Hepatocyte (in vitro differentiated cells): ENCODE measurements at regions not wholly inside any gene's neighbourhood (a gene's known extent, or its start where the extent isn't known, plus 50 kb on each side); places are given as distances from the start of the nearest gene placed in this dataset.

Source experiments
- DNase-seq: peaks from one replicate; pipeline ENCODE4 v3.0.0-alpha.2; 2016; ENCODE audit warnings: low spot score
- H2AFZ ChIP-seq: fragments of 200-600 bp; sonication (generic); 2 replicates; pipeline ENCODE4 v1.6.0; 2016; ENCODE audit warnings: antibody characterized with exemption, mild to moderate bottlenecking
- H3K27ac ChIP-seq: fragments of 200-600 bp; sonication (generic); 2 replicates; pipeline ENCODE4 v1.5.1; 2016; ENCODE audit warnings: mild to moderate bottlenecking
- H3K27me3 ChIP-seq: fragments of 200-600 bp; sonication (generic); 2 replicates; pipeline ENCODE4 v1.6.1; 2016
- H3K36me3 ChIP-seq: fragments of 200-600 bp; sonication (generic); replicated peaks from 2 replicates; pipeline ENCODE4 v1.5.1; 2016; ENCODE audit warnings: low read depth; ENCODE audit not compliant: insufficient read depth
- H3K4me1 ChIP-seq: fragments of 200-600 bp; sonication (generic); 2 replicates; pipeline ENCODE4 v1.5.1; 2016; ENCODE audit warnings: mild to moderate bottlenecking, moderate library complexity; ENCODE audit not compliant: insufficient read depth
- H3K4me2 ChIP-seq: fragments of 200-600 bp; sonication (generic); 2 replicates; pipeline ENCODE4 v1.6.0; 2016
- H3K4me3 ChIP-seq: fragments of 200-600 bp; sonication (generic); 2 replicates; pipeline ENCODE4 v1.5.1; 2016; ENCODE audit warnings: mild to moderate bottlenecking
- H3K79me2 ChIP-seq: fragments of 200-600 bp; sonication (generic); 2 replicates; pipeline ENCODE4 v1.6.0; 2017; ENCODE audit warnings: mild to moderate bottlenecking
- H3K9me2 ChIP-seq: fragments of 200-600 bp; sonication (generic); replicated peaks from 2 replicates; pipeline ENCODE4 v1.6.0; 2017; ENCODE audit warnings: mild to moderate bottlenecking; ENCODE audit not compliant: insufficient read depth
- H3K9me3 ChIP-seq: fragments of 200-600 bp; sonication (generic); 2 replicates; pipeline ENCODE4 v1.5.1; 2016; ENCODE audit warnings: low read depth, mild to moderate bottlenecking
- H4K20me1 ChIP-seq: fragments of 200-600 bp; sonication (generic); 2 replicates; pipeline ENCODE4 v1.6.0; 2016; ENCODE audit warnings: mild to moderate bottlenecking; ENCODE audit not compliant: insufficient read depth, poor library complexity, severe bottlenecking
- CTCF ChIP-seq: fragments of 200-600 bp; sonication (generic); IDR thresholded peaks from 2 replicates; pipeline ENCODE4 v1.5.1; 2016; ENCODE audit warnings: antibody characterized with exemption, mild to moderate bottlenecking; ENCODE audit not compliant: poor library complexity
- EZH2 ChIP-seq: fragments of 200-600 bp; sonication (generic); IDR thresholded peaks from 2 replicates; pipeline ENCODE4 v1.6.1; 2016; ENCODE audit warnings: antibody characterized with exemption, mild to moderate bottlenecking, borderline replicate concordance
- EZH2phosphoT487 ChIP-seq: fragments of 200-600 bp; sonication (generic); IDR thresholded peaks from one replicate; pipeline ENCODE4 v1.6.1; 2018; ENCODE audit warnings: antibody characterized with exemption, mild to moderate bottlenecking, low read depth, moderate library complexity; ENCODE audit not compliant: unreplicated experiment, severe bottlenecking
- WGBS: methylation state at CpG from one replicate; pipeline ENCODE4 v1.1.6; 2016; ENCODE audit warnings: low lambda C conversion rate; ENCODE audit errors: missing lambda C conversion rate; 5-methylcytosine and 5-hydroxymethylcytosine counted together

DNA sequence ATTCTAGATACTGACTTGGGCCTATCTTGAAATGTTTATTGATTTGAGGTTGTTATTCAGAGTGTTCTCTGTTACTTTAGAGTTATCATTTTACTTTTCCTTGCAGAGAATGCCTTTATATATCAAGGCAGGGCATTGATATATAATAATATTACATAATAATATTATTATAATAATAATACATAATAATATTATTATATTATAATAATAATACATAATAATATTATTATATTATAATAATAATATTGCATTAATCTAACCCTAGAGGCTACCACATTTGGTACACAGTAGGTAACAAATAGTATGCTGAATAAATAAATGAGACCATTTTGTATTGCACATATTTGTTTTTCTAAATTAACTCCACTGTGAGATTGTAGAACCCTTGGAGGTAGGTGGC, 216.3 kb downstream of the EFHB start:
- H3K79me2 ChIP-seq, result no peaks in the 10 kb centered on the region
- H4K20me1 ChIP-seq, result no peaks in the 10 kb centered on the region
- no peak overlapping the region for H3K4me3 ChIP-seq
- no peaks in the 10 kb centered on the region for H3K4me1 ChIP-seq
- no peaks in the 10 kb centered on the region for H3K9me2 ChIP-seq
- no peak for DNase-seq
- no peaks in the 10 kb centered on the region for H3K36me3 ChIP-seq
- no peak overlapping the region for H3K27ac ChIP-seq
- H3K9me3 ChIP-seq, result no peaks in the 10 kb centered on the region
- H3K4me2 ChIP-seq, result no peak overlapping the region
- H2AFZ ChIP-seq, result no peak overlapping the region
- TF ChIP-seq CTCF (no peak), EZH2 (no peak), EZH2phosphoT487 (no peak)
- H3K27me3 ChIP-seq, result no peaks in the 10 kb centered on the region

GRCh38 chr3:19711160-19711782, 222.7 kb downstream of the EFHB start:
- Histone ChIP-seq H3K79me2 (no peaks in the 10 kb centered on the region), H3K4me2 (no peak overlapping the region), H3K4me1 (no peaks in the 10 kb centered on the region), H3K9me2 (no peaks in the 10 kb centered on the region), H4K20me1 (no peaks in the 10 kb centered on the region), H3K4me3 (no peak overlapping the region), H2AFZ (no peak overlapping the region), H3K36me3 (no peaks in the 10 kb centered on the region), H3K27ac (no peak overlapping the region), H3K27me3 (no peaks in the 10 kb centered on the region), H3K9me3 (no peaks in the 10 kb centered on the region)
- TF ChIP-seq EZH2 (no peak), EZH2phosphoT487 (no peak), CTCF (no peak)
- DNase-seq, result no peak

DNA sequence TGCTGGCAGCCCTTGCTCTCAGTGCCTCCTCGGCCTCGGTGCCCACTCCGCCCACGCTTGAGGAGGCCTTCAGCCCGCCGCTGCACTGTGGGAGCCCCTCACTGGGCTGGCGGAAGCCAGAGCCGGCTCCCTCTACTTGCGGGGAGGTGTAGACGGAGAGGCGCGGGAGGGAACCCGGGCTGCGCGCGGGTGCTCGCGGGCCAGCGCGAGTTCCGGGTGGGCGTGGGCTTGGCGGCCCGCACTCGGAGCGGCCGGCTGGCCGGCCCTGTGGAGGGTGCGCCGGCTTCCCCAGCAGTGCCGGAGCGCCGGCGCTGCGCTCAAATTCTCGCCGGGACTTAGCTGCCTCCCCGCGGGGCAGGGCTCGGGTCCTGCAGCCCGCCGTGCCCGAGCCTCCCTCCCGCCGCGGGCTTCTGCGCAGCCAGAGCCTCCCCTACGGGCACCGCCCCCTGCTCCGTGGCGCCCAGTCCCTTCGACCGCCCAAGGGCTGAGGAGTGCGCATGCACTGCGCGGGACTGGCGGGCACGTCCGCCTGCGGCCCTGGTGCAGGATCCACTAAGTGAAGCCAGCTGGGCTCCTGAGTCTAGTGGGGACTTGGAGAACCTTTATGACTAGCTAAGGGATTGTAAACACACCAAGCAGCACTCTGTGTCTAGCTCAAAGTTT, 231.5 kb downstream of the EFHB start:
- TF ChIP-seq EZH2 (no peak), EZH2phosphoT487 (no peak), CTCF (no peak)
- no peak overlapping the region for H3K27ac ChIP-seq

DNA sequence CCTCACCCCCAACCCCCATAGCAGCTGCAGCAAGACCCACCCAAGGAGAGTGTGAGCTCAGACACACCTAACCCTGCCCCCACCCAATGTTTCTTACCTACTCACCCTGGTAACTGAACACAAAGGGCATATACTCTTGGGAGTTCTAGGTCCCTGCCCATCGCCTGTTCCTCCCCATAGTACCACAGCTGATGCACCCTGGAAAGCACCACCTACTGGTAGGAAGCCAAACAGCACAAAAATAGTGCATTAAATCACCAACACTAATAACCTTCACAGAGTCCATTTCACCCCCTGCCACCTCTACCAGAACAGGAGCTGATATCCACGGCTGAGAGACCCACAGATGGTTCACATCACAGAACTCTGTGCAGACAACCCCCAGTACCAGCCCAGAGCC, 245.2 kb downstream of the EFHB start:
- H2AFZ ChIP-seq, result no peak overlapping the region
- no peak overlapping the region for H3K4me3 ChIP-seq
- no peak overlapping the region for H3K4me2 ChIP-seq
- TF ChIP-seq CTCF, result no peak
- no peak for TF ChIP-seq EZH2
- TF ChIP-seq EZH2phosphoT487, result no peak
- H4K20me1 ChIP-seq, result no peaks in the 10 kb centered on the region
- no peaks in the 10 kb centered on the region for H3K9me3 ChIP-seq
- H3K27ac ChIP-seq, result no peak overlapping the region
- H3K4me1 ChIP-seq, result no peaks in the 10 kb centered on the region
- DNase-seq, result no peak
- no peaks in the 10 kb centered on the region for H3K27me3 ChIP-seq
- no peaks in the 10 kb centered on the region for H3K9me2 ChIP-seq
- H3K79me2 ChIP-seq, result no peaks in the 10 kb centered on the region
- H3K36me3 ChIP-seq, result no peaks in the 10 kb centered on the region
- 77% methylated on average over 2 of the region's 2 CpGs for WGBS

More for the DNA sequence above, 231.5 kb downstream of the EFHB start:
- H3K9me2 ChIP-seq, result no peaks in the 10 kb centered on the region
- H3K36me3 ChIP-seq, result no peaks in the 10 kb centered on the region
- 97% methylated on average over 33 of the region's 60 CpGs for WGBS
- H3K27me3 ChIP-seq, result no peaks in the 10 kb centered on the region
- H3K4me2 ChIP-seq, result no peak overlapping the region
- H3K4me1 ChIP-seq, result no peaks in the 10 kb centered on the region
- no peaks in the 10 kb centered on the region for H3K79me2 ChIP-seq
- H4K20me1 ChIP-seq, result no peaks in the 10 kb centered on the region
- no peaks in the 10 kb centered on the region for H3K9me3 ChIP-seq
- DNase-seq, result no peak
- no peak overlapping the region for H3K4me3 ChIP-seq
- H2AFZ ChIP-seq, result no peak overlapping the region
